T-helper 2 cell treated with Interferon-gamma antibody and Interleukin-4, amounts not matched to agents 5 μg/mL and 100 μg/mL, for 36 hours (primary cell): ENCODE measurements at regions not wholly inside any gene's neighbourhood (a gene's known extent, or its start where the extent isn't known, plus 50 kb on each side); places are given as distances from the start of the nearest gene placed in this dataset.

ENCODE experiments used
- DNase-seq: peaks from one replicate; pipeline ENCODE4 v3.0.0; 2021; ENCODE audit warnings: low spot score
- H3K27ac Mint-ChIP-seq: one replicate; pipeline ENCODE4 v1.8.0; 2021; ENCODE audit warnings: mild to moderate bottlenecking, mixed read lengths
- H3K27me3 Mint-ChIP-seq: one replicate; pipeline ENCODE4 v1.8.0; 2021; ENCODE audit warnings: low read depth, mixed read lengths
- H3K36me3 Mint-ChIP-seq: one replicate; pipeline ENCODE4 v1.8.0; 2021; ENCODE audit warnings: low read depth, mixed read lengths
- H3K4me1 Mint-ChIP-seq: one replicate; pipeline ENCODE4 v1.8.0; 2021; ENCODE audit warnings: low read depth, mixed read lengths
- H3K4me3 Mint-ChIP-seq: one replicate; pipeline ENCODE4 v1.8.0; 2022; ENCODE audit warnings: mild to moderate bottlenecking, moderate library complexity, mixed read lengths
- H3K9me3 Mint-ChIP-seq: one replicate; pipeline ENCODE4 v1.8.0; 2021; ENCODE audit warnings: mixed read lengths

DNA sequence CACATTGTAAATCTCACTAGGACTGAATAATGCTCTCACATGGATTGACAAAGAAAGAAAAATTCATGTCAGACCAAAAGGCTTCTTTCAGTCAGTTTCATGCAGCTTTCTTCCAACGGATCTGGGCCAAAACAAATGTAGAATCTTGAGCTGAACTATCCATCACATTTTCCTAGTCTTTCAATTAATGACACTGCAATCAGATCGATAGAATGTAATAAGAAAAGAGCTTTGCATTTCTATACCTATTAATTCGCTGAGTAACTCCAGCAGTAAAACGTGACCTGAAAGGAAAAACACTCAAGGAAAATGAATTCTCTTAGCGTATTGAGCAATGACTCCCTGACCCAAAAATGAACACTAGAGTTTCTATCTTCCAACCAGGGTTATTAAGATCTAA, 194.8 kb upstream of the BLID start:
- Mint-ChIP-seq H3K27ac (no peak overlapping the region), H3K4me1 (no peaks in the 10 kb centered on the region), H3K36me3 (no peaks in the 10 kb centered on the region), H3K4me3 (no peak overlapping the region), H3K9me3 (no peaks in the 10 kb centered on the region), H3K27me3 (no peaks in the 10 kb centered on the region)
- no peak for DNase-seq

DNA sequence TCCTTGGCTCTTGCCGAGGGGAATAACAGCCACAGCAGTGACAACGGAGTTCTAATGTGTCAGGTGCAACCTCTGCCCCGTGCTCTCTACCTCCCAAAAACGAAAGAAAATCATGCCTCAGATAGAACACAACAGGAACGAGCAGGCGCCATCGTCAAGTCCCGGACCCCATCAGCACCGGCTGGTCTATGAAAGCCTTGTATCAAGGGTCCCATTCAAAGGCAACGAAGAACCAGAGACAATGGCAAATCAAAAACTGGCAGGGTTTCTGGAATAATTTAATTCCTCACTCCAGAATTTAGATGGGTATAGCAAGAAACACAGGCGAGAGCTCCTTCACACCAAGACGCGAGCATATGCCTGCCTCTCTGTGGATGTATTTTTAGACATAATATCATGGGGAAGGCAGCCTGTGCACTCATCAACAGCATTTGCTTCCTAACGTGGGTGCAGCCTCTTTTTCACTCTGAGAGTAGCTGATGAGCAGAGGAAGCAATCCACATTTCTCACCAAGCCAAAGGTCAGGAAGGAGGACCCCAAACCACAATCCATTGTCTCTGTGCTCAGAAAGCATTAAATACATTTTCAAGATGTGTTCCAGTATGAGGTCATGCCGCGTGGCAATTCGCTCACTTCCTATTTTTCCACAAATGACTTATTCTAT, 193.4 kb upstream of the BLID start:
- H3K4me3 Mint-ChIP-seq = no peak overlapping the region
- H3K27ac Mint-ChIP-seq = no peak overlapping the region
- H3K4me1 Mint-ChIP-seq = no peaks in the 10 kb centered on the region
- DNase-seq = no peak
- no peaks in the 10 kb centered on the region for H3K27me3 Mint-ChIP-seq
- H3K36me3 Mint-ChIP-seq = no peaks in the 10 kb centered on the region
- no peaks in the 10 kb centered on the region for H3K9me3 Mint-ChIP-seq

DNA sequence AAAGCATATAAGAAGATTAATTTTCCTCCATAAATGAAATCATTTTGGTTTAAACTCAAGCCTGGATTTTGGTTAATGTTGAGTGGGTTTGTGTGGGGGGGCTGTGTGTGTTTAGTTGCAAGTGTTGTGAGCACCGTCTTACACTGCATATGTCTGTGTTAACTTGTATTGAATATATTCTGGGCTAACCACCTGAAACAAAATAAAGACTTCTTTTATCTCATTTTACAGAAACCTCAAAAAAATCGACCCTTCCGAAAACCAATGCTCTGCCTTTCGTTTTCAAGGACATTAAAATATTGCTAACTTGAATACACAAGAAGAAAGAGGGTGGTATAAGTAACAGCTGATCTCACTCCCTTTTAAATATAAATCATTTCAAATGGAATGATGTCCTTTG, 192.2 kb upstream of the BLID start:
- no peak overlapping the region for H3K27ac Mint-ChIP-seq
- no peaks in the 10 kb centered on the region for H3K27me3 Mint-ChIP-seq
- H3K9me3 Mint-ChIP-seq = no peaks in the 10 kb centered on the region
- H3K4me1 Mint-ChIP-seq = no peaks in the 10 kb centered on the region
- H3K4me3 Mint-ChIP-seq = no peak overlapping the region
- H3K36me3 Mint-ChIP-seq = no peaks in the 10 kb centered on the region
- DNase-seq = no peak

DNA sequence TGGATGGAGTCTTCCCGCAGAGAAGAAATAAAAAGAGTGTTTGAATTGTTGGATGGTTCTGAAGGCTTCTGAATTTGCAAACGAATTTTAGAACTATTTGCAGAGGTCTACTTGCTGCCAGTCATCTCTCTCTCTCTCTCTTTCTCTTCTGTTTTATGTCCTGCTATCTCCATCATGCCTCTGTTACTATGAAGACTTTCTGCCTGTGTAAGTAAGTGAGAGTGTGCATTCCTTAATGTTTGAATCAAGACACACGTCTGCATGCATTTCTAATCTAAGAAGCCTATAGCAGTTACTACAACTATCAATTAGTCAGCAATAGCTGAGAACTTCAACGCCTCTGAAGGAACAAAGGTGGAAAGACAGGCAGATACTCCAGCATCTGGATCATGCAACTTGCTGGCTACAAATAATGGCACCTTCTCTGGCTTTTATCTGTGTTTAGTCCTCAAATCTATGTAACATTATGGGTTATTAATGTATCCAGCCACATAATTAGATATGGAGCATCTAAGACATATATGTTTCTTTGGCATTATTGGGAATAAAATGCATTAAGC, 191.5 kb upstream of the BLID start:
- Mint-ChIP-seq H3K27me3 (no peaks in the 10 kb centered on the region), H3K4me3 (no peak overlapping the region), H3K9me3 (no peaks in the 10 kb centered on the region), H3K4me1 (no peaks in the 10 kb centered on the region), H3K36me3 (no peaks in the 10 kb centered on the region), H3K27ac (no peak overlapping the region)
- DNase-seq = no peak

DNA sequence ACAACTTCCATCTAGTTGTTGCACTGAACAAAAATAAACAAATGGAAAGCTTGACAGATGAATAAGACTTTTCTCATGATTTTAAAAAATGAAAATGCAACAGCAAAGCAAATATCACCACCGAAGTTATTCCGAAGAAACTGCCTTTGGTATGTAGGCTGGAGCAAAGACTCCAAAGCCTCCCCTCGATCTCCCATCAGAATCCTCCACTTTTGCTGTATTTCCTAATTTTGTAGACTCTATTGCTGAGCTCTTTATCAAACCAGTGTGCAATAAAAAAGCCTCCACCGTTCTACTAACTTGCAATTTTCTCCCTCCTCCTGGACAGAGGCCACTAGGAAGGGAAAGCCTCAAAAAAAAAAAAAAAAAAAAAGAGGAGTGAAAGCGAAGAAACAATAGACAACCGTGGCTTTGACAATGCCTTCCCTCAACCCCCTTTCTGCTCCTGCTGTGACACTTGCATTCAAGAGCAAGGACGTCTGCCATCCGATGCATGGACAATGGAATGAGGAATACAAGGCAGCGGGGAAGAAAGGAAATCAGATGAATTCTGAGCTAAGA, 190.9 kb upstream of the BLID start:
- no peaks in the 10 kb centered on the region for H3K36me3 Mint-ChIP-seq
- no peak for DNase-seq
- H3K27me3 Mint-ChIP-seq = no peaks in the 10 kb centered on the region
- no peak overlapping the region for H3K27ac Mint-ChIP-seq
- H3K4me1 Mint-ChIP-seq = no peaks in the 10 kb centered on the region
- no peak overlapping the region for H3K4me3 Mint-ChIP-seq
- no peaks in the 10 kb centered on the region for H3K9me3 Mint-ChIP-seq

DNA sequence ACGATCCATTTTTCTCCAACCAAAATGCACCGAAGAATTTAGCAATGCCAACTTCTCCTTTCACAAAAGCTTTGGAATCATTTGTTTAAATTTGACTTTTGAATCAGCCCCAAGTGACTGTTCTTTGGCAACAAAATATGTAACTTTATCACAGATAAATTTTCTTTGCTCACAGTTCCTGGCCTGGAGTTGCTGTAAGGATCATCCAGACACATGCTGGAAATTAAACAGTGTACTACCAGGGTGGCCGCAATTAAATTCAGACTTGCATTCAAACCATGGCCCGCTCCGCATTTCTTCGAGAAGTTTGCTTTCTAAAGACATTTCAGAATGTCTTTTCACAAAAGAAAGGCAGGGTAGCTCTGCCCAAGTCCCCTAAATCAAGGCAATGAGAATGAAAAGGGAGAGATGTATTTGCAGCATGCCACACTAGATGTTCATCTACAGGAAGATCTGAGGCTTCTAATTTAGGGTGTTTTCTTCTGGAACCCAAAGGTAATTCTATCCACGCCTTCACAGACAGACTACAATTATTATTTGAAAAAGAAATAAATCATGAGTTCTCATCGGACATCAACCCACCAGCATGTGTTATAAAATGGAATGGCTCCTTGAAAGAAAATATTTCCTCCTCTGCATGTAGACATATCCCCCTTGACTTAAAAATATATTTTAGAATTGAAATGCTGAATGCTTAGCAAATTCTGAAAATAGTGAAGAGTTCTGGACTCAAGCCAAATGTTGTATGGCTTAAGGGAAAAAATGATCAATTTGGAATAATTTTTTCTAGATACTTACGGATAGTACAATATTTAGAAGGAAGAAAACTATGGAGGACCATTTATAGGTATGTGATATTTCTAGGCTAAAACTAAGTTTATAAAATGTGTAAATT, 189.7 kb upstream of the BLID start:
- no peak overlapping the region for H3K4me3 Mint-ChIP-seq
- no peaks in the 10 kb centered on the region for H3K9me3 Mint-ChIP-seq
- H3K4me1 Mint-ChIP-seq = no peaks in the 10 kb centered on the region
- H3K27ac Mint-ChIP-seq = no peak overlapping the region
- no peak for DNase-seq
- H3K36me3 Mint-ChIP-seq = no peaks in the 10 kb centered on the region
- no peaks in the 10 kb centered on the region for H3K27me3 Mint-ChIP-seq

DNA sequence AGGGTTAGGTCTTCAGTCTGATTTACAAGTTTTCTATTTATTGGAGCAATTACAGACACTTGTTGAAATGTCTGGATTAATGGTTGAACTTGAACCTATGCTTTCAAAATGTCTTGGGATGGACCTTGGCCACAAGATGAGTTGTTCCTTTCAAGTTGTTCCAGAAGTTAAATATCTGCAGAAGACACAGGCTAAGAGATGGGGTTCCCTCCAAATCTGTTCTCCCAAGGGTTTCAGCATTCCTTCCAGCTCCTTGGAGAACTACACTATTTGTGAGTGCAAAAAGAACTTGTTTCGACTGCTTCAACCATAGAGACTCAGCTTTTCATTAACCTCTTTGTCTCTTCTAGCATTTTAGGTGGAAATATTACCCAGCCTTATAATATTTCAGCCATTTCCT, 189.0 kb upstream of the BLID start:
- no peak for DNase-seq
- H3K36me3 Mint-ChIP-seq = no peaks in the 10 kb centered on the region
- H3K27ac Mint-ChIP-seq = no peak overlapping the region
- no peaks in the 10 kb centered on the region for H3K4me1 Mint-ChIP-seq
- no peak overlapping the region for H3K4me3 Mint-ChIP-seq
- H3K27me3 Mint-ChIP-seq = no peaks in the 10 kb centered on the region
- H3K9me3 Mint-ChIP-seq = no peaks in the 10 kb centered on the region

DNA sequence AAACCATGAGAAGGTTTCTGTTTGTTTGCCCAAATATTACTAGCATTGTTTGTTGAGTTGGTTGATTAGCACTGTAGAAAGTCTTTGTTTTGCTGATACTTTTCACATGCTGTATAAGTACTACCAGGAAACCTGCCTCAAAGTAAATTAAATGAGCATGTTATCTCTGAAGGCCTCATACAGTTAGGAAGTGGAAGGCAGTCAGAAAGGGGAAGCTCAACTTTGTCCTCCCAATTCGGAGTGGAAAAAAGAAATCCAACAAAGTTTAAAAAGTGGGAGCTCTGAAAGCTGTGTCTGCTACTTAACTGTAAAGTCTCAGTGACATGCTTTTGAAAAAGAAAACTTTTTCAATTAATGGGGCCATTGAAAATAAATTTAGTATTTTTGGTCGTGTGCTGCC, 188.3 kb upstream of the BLID start:
- Mint-ChIP-seq H3K4me3 (no peak overlapping the region), H3K4me1 (no peaks in the 10 kb centered on the region), H3K27ac (no peak overlapping the region)

DNA sequence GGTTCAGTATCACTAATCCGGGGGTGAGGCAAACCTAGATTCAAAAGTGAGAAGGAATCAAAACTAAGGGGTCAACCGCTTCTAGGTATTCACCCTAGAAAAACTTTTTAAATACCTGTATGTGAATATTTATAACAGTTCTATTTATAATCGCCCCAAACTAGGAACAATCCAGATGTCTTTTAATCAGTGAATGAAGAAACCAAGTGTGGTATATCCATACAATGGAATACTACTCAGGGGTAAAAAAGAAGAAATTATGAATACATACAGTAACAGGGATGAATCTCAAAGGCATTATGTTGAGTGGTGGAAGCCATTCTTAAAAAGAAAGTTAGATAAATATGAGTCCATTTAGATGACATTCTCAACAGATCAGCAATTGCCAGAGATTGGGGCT, 178.0 kb upstream of the BLID start:
- H3K27ac Mint-ChIP-seq = no peak overlapping the region
- no peaks in the 10 kb centered on the region for H3K4me1 Mint-ChIP-seq
- DNase-seq = no peak
- no peak overlapping the region for H3K4me3 Mint-ChIP-seq
- no peaks in the 10 kb centered on the region for H3K9me3 Mint-ChIP-seq
- no peaks in the 10 kb centered on the region for H3K27me3 Mint-ChIP-seq
- H3K36me3 Mint-ChIP-seq = no peaks in the 10 kb centered on the region

More for the DNA sequence above, 188.3 kb upstream of the BLID start:
- no peaks in the 10 kb centered on the region for H3K27me3 Mint-ChIP-seq
- no peak for DNase-seq
- H3K36me3 Mint-ChIP-seq = no peaks in the 10 kb centered on the region
- H3K9me3 Mint-ChIP-seq = no peaks in the 10 kb centered on the region

DNA sequence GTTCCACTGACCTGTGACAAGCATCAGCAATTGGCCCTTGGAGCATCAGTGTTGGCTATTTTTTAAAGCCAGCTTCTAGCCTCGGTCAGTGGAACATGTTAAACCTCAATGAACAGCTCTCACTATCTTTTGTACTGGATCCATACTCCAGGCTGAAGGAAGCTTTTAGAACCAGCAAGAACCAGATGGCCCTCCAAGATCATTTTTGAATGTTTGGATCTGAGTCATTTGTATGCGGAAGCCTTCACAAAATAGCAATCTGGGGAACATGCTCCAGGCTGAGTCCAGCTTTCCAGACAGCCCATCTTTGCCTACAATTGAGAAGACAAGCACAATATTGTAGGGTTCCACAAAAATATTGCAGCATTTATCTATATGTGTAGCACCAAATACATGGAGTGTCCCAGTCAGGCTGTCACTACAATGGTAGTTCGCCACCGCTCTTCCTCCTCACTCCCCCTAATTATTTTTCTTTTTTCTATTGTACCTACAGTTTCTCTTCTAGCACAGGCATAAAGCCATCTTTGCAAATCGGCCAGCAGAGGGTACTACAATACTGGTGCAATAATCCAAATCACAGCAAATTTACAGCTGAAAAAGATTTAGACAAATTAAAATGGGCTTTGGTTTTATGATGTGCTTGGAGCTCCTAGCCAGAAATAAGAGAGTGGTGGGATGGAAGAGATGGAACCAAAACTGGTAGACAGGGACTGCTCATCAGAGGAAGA, 177.4 kb upstream of the BLID start:
- Mint-ChIP-seq H3K4me1 (no peaks in the 10 kb centered on the region), H3K9me3 (no peaks in the 10 kb centered on the region), H3K36me3 (no peaks in the 10 kb centered on the region), H3K27ac (no peak overlapping the region), H3K27me3 (no peaks in the 10 kb centered on the region), H3K4me3 (no peak overlapping the region)
- DNase-seq = no peak

DNA sequence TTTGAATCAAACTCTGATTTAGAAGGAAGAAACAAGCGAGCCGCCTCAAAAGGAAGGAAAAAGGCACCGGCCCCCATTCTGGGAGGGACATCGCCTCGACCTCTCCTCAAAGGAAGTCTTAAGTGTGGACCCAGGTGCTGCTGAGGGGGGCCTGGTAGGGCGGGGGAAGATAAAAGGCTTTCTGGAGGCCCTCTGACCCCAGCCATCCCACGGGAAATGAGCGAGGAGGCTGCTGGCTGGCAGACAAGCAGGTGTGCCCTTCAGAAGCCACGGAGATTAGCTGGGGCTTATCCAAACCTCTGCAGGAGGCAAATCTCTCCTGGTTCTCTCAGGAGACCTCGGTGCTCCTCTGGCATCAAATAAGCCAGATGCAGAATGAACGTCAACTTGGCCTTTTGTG, 171.4 kb upstream of the BLID start:
- Mint-ChIP-seq H3K9me3 (no peaks in the 10 kb centered on the region), H3K27me3 (no peaks in the 10 kb centered on the region), H3K27ac (no peak overlapping the region), H3K4me3 (no peak overlapping the region), H3K4me1 (no peaks in the 10 kb centered on the region), H3K36me3 (no peaks in the 10 kb centered on the region)
- no peak for DNase-seq

DNA sequence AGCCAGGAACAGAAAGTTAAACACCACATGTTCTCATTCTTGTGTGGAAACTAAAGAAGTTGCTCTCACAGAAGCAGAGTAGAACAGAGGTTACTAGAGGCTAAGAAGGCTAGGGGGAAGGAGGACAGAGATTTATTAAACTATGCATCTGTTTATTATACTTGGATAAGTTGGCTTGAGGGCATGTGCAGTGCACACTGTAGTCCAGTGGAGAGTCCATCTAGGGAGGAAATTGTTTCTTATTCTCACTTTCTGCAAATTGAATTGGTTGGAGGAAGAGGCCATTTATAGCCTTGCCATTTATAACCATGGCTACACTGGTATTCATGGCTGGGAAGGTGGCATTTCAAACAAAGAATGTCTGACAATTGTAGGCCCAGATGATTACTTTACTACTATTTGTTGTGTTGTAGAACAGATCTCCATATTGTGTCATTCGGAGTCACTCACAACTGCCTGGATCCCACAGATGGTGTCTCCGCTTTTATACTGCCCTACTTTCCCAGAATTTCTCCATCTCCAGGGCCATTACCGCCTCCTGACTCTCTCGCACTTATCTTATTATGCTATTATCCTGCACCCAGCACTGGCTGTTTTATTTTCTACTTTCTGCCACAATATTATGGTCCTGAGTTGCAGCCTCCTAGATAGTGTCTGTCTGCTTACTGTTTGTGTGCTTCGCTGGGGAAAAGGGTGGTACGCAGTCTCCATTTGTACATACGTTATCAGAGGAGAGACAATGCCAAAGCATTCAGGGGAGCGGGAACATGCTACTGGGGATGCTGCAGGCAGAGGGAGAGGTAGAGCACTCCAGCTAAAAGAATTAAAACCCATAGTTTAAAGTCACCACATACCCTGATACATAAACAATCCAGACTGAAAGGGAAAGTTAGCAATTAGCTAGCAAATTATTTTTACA, 169.3 kb upstream of the BLID start:
- no peak for DNase-seq
- Mint-ChIP-seq H3K27me3 (no peaks in the 10 kb centered on the region), H3K4me1 (no peaks in the 10 kb centered on the region), H3K36me3 (no peaks in the 10 kb centered on the region), H3K4me3 (no peak overlapping the region), H3K27ac (no peak overlapping the region), H3K9me3 (no peaks in the 10 kb centered on the region)

DNA sequence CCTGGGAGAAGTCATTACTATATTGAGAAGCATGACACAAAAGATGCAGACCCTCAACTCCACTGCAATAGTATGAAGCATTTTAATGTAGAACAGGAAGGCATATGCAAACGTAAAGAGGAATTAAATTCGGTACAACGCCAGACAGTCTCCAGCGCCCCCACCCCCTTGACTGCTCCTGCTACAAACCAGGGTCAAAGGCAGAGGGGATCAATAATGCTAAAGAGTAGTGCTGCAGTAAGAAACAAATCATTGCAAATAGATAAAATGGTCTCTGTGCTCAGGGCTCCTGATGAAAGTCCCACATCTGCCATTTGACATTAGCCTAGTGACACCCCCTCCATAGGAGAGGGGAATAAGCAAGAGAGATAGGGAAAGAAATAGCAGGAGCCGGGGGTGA, 164.9 kb upstream of the BLID start:
- no peaks in the 10 kb centered on the region for H3K9me3 Mint-ChIP-seq
- no peak overlapping the region for H3K27ac Mint-ChIP-seq
- no peak overlapping the region for H3K4me3 Mint-ChIP-seq
- DNase-seq = no peak
- no peaks in the 10 kb centered on the region for H3K36me3 Mint-ChIP-seq
- no peaks in the 10 kb centered on the region for H3K27me3 Mint-ChIP-seq
- H3K4me1 Mint-ChIP-seq = no peaks in the 10 kb centered on the region
